ENCODE measurements at regions not wholly inside any gene's neighbourhood (a gene's known extent, or its start where the extent isn't known, plus 50 kb on each side); places are given as distances from the start of the nearest gene placed in this dataset.

DNA sequence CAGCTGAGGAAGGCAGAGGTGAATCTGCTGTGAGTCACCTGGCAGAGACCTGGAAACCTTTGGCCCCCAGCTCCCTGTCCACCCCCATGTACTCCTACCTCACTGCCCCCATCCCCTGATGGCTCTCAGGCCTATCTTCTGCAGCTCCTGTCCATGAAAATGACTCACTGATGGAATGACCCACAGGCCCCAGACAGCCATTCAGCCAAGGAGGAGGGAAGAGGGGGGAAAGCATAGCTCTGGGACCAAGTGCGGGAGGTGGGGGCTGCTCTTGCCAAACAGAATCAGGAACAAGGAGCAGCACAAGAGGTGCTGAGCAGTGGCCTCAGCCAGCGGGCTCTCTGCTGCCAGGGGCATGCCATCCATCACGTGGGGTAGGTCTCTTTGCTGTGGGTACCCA lies 111.4 kb upstream of the C1QTNF9B start:
- DNase-seq (ENCODE audit: low read depth): no peak

DNA sequence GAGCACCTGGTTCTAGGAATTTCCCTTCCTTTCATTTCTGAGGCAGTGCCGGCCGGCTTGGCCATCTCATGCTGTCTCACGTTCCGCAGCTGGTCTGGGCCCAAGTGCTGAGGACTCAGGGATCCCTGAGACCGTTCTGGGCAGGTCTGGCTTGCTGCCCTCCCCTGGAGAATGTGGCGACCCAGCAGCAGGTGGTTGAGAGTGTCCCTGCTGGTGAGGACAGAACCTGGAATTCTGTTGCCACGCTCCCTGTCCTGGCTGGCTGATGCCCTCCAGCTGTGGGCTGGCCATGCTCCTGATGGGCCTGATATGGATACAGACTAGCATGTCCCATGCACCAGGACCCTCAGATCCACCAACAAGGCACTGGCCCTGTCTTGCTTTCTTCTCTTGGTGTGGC lies 114.0 kb upstream of the C1QTNF9B start:
- no peak for DNase-seq (ENCODE audit: low read depth)

DNA sequence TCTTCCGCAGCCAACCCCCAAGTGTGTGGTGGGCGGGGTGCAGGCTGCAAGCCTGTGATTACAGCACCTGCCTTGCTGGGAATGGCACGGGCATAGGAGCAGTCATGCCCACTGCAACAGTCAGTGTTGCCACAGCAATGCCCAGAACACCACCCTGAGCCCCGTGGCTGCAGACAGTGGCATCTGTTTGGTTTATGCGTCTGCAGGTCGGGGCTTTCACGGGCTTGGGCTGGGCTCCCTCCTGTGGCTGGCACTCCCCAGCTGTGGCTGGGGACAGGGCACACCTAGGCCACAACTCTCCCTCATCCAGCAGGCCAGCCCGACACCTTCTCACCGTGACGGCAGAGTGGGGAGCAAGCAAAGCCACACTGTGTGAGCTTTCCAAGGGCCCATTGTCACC lies 115.3 kb upstream of the C1QTNF9B start:
- no peak for DNase-seq (ENCODE audit: low read depth)

DNA sequence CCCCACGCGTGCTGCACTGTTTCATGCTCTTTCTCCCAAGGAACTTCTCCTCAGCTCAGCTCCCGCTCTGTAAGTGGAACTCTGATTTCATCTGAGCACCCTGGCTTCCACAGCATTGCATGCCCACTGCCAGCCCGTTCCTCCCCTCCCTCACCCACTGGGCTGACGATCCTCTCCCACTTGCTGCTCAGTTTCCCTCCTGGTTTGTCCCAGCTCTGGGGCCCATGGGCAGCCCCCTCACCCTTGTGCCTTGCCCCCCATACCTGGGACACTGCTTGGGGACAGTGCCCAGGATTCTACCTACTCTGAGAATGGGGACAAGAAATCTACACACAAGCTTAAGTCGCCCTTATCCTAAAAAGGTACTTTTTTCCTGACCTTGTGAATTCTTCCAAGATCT lies 115.9 kb upstream of the C1QTNF9B start:
- no peak for DNase-seq (ENCODE audit: low read depth)

DNA sequence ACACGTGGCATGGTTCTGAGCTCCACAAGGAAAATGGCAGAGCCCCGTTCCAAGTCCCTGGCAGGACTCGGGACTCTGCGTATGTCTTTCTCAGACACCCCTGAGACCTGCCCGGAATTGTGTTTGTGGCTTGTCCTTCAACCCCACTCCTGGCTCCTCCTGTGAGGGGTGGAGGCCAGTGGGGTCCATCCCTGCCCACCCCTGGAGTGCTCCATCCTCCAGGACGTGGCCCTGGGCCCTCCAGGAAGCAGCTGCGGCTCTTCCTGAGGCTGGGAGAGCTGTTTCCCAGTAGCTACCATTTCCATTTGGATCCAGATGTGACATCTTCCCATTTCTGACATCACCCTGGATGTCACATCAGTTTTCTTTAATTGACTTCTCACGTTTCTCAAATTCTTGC lies 118.7 kb upstream of the C1QTNF9B start:
- no peak for DNase-seq (ENCODE audit: low read depth)

DNA sequence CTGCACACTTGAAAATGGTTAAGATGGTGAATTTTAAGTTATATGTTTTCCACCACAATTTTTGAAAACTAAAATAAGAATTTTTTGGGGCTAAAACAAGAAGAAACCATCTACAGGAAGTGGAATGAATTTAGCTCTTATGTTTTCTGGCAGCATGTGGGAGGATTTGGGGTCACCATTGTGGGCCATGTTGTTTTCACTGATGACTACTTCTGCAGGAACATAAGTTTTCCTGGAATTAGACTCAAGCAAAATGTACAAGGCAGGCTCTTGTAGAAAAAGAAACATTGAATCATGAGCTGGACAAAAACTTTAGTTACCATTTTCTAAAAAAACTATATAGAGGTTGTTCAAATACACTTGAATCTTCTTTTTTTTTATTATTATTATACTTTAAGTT lies 125.3 kb upstream of the C1QTNF9B start:
- no peak for DNase-seq (ENCODE audit: low read depth)

DNA sequence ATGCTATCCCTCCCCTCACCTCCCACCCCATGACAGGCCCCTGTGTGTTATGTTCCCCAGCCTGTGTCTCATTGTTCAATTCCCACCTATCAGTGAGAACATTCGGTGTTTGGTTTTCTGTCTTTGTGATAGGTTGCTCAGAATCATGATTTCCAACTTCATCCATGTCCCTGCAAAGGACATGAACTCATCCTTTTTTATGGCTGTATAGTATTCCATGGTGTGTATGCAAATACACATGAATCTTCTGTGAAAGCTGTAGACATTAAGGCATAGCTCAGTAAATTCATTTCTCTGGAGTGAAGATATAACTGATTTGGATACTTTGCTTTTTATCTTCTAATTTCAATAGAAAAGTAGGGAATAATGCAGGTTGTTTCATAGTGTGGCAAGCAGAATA lies 125.8 kb upstream of the C1QTNF9B start:
- DNase-seq (ENCODE audit: low read depth): no peak

DNA sequence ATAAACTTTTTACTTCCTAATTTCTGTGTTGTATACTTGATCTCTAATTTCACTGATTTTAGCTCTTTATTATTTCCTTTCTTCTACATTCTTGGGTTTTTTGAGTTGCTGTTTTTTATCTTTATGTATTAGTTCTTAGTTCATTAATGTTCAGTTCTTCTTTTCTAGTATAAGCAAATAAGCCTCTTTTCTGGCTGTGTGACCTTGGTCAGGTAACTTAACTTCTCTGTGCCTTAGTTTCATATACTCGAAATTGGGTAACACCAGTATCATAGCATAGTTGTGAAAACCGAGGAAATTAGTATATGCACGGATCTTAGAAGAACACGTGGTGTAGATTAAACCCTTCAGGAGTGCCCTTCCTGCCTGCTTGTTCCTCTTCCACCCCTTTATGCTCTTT lies 130.2 kb upstream of the C1QTNF9B start:
- DNase-seq (ENCODE audit: low read depth): no peak

DNA sequence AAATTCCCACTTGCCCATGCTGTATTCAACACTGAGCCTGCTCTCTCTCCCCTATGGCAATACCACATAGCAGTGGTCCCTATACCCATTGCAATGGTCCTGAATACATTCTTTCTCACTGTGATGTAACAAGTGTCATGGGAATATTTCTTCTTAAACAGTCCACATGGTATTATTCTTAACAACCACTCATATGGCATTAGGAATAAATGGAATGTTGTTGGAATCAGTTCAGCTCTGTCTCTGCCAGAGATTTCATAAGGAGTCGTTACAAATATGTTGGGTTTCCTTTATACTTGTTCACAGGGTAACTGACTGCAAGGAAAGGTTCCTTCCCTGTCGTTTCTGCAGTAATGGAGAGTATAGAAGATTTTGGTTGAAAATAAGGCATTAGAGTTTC lies 128.3 kb upstream of the SPATA13 start:
- no peak for DNase-seq (ENCODE audit: low read depth)

DNA sequence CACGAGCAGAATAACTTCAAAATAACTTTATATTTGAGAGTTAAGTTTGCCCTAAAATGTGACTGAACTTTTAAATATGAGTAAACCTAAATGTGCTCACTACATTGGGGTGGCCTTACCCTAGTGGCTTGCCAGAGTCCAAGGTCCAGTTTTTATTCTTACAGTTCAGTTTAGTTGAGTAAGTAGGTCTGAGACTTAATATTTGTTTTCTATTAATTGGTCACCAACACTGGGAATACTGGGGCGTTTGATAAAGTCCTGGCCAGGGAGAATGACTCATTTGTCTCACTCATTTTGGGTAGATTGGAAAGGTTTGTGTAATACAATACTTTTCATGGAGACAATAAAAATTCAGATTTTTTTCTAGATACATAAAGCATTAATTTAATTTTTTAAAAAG lies 127.8 kb upstream of the SPATA13 start:
- no peak for DNase-seq (ENCODE audit: low read depth)

DNA sequence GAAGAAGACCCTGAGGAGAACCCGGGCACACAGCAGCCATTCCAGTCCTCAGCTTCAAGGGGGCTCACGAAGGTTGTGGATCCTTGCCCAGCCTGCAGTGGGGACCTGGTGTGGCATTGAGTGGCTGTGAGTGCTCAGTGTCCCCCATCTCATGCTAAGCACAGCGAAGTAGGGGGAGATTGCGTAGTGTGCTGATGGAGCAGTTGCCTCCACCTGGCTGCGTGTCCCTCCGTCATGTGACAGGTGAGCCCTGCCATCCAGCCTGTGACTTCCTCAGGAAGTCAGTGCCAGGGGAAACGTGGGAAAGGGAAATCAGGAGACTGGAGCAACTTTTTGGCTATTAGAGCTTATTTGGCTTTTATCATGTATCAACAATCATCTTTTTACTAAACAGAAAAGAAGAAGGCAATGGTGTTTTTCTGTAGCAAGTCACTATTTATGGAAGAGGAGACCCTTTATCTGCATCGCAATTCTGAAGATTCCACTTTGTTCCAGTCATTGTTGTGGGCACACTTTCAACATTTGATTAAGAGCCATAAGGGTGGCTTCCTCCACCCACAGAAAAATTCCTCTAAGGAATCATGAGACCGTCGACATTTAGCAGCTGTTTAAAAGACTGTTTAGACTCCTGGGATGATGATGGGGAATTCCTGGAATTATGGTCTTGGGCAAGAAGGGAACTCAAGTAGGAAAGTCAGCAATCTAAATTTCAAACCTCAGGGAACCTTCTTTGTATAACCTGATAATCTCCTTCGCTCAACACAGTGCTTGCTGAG lies 126.8 kb upstream of the SPATA13 start:
- no peak for DNase-seq (ENCODE audit: low read depth)

DNA sequence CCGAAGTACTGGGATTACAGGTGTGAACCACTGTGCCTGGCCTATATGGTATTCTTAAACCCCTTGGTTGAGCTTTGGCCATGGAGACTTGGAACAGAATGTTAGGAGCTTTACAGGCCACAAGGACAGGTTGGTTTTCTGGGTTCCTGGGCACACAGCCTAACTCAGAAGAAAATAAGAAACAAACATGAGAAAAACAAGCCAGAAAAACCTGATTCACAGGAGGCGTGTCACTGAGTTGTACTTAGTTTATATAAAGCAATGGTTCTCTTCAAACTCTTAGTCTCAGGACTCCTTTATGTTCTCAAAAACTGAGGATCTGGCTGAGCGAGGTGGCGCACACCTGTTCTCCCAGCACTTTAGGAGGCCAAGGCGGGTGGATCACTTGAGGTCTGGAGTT lies 125.1 kb upstream of the SPATA13 start:
- no peak for DNase-seq (ENCODE audit: low read depth)

DNA sequence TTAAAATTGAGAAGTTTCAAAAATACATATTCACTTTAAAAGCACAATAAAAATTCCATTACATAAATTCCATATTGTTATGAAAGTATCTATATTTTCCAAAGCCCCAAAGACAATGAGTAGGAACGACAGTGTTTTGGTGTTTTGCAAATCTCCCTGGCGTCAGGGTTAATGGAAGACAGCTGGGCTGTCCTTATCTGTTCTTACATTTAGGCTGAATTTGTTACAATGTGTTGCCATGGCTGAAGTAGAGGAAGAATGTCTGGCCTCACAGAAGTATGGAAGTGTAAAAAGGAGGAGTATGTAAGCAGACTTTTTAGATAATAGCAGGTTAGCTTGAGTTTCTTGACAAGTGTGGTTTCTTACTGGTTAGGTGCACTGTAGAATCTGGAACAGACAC lies 124.4 kb upstream of the SPATA13 start:
- no peak for DNase-seq (ENCODE audit: low read depth)

DNA sequence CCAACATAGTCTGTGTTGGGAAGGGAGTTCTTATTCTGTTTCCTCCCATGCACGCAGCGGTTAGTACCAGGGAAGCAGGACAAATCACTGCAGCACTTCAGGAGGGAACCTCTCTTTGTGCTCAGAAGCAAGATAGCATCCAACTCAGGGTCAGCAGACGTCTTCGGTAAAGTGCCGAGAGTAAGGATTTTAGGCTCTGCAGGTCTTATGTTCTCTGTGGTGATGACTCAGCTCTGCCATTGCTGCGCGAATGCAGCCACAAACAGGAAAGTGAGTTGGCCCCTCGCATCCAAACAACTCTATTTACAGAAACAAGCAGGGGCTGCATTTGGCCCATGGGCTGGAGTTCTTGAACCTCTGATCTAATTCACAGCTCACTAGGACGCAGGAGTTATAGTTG lies 122.1 kb upstream of the SPATA13 start:
- no peak for DNase-seq (ENCODE audit: low read depth)

DNA sequence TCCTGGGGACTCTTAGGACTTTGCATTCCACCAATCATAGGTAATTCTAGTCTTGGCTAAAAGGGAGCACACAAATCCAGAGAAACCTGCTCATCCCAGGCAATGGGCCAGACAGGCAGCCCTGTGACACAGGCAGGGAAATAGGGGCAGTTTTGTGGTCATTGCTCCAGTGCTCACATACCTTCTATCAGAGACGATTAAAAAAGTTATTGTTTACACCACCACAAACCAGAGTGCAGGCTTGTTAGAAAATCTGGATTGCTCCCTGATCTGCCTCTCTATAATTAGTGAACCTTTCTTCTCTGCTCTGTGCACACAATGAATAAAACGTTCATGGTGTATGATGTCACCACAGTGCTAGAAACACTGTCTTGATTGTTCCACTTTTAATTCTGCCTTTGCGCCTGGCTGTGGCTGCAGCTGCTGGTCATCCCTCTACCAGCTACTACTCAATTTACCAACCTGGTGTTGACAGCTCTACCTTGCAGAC lies 121.6 kb upstream of the SPATA13 start:
- no peak for DNase-seq (ENCODE audit: low read depth)

DNA sequence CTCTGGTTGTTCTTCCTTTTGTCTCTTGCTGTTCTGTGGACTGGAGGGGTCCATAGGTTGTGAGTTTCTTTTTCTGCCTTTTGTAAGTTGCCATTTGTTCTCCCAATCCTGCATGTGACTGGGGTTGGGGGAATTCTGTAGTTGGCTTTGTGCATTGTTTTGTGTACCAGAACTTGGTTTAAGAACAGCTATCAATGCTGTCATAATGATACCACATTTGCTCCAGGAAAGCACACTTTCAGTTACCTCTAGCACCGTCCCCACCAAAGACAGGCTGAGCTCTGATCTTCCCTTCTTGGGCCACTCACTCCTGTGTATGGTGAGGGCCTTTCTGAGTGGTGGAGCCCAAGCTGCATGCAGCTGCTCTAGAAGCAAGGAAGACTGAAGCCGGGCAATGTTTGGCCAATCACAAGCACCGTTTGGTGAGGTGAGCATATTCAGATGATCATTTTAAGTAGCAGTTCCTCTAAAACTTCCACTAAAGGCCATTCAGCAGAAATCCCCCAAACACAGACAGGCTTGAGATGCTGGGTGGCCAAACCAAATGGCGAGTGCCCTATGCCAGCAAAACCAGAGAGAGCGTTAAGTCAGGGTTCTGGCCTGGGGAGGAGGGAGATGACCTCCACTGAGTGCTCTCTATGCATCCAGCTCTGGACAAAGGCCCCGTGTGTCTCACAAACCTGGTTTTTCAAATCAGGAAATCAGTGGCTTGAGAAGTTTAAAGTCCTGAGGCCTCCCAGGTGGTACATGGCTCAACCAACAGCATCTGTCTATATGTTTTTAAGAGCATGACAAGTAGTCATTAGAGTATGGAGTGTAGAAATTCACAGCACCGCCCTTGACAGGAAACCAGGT lies 120.7 kb upstream of the SPATA13 start:
- DNase-seq (ENCODE audit: low read depth): no peak

DNA sequence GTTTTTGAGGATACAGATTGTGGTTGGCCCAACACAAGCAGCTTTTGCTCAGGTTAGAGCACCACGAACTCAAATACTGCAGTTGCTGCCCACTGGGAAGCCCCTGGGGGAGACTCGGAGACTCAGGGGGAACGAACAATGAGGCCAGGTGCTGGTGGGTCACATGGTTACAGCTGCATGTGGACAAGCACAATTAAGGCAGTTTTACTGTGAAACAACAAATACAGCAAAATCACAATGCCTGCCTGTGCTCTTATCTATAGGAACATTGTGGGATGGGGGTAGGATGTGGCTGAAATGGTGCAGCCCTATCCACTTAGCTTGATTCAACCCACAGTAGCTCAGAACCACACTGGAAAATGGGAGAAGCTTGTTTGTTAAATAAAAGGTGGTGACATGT lies 119.7 kb upstream of the SPATA13 start:
- no peak for DNase-seq (ENCODE audit: low read depth)

DNA sequence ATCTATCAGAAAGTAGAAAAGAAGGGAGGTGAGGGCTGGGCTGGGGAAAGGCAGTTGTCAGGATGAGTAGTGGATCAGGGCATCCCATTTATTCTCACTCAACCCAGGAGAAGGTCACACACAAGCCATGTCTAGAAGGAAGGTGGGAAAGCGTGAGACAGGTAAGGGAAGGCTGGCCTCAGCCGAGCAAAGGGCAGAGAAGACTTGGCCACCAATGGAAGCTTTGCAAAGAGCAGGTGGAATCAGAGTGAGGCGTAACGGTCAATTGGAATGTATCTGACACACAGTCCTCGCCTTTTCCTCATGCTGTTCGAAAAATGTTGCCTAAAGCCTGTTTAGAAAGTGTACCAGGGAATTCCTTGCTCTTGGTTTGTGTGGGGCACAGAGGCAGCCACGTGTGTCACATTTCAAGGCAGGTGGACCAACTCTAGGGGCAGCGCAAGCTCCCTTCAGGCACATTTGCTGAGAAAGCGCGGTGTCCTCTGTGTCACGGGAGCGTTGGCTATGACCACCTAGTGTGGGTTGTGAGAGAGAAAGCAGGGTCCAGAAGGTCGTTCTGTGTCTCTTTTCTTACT lies 118.8 kb upstream of the SPATA13 start:
- no peak for DNase-seq (ENCODE audit: low read depth)

DNA sequence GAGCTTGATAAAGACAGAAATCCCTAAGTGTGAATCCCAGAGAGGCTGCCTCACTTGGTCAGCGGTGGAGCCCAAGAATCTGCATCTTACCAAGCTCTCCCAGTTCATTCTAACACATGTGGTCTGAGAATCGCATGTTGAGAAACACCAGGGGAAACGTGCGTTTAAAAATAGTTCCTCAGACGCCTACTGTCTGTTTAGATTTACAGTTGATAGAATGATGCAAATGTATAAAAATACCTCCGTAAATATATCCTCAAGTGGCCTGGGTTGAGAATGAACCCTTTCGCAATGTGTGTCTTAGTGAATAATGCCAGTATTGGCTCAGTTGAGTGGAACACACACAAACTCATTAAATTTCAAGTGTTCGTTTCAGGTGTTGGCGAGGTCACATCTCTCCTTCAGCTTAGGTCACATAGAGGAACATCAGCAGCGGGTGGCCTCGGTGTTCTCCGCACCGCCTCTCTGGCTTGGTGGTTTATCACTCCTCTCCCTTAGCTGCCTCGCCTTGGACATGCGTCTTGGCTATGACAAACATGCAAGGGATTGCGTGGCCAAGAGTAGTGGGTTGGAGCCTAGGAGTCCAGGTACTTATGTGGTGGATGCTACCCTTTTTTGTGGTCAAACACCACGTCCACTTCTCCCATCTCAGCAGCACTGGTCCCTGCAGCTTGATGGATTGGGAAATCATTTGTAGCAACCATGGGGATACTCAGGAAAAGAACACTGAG lies 117.6 kb upstream of the SPATA13 start:
- DNase-seq (ENCODE audit: low read depth): no peak

DNA sequence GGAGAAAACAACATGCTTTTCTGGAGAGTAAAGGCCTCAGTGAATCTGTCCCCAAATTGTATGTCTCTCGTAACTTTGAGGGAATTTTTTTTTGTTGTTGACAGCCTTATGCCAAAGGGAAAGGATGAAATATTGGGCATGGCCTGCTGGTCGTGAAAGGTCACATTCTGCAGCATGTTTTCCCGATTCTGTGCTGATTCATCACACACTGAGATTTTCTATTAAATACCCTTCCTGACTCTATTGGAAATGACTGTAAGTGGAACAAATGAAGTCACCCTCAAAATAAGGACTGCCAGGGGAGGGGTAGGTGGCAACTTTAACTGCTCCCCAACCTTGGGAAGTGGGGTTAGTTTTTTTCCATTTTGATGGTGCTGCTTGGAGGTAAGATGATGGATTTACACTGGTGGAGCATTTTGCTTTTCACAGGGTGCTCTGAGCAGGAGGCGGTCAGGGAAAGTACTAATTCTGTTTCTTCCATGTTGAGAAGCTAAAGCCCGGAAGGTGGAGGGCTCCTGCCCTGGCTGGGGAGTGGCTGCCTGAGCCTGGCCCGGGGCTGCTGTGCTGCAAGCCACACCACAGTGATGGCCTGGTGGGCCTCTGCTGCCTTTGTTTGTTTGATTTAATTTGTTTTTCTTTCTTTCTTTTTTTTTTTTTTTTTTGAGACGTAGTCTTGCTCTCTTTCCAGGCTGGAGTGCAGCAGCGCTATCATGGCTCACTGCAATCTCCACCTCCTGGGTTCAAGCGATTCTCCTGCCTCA lies 116.8 kb upstream of the SPATA13 start:
- DNase-seq (ENCODE audit: low read depth): no peak

DNA sequence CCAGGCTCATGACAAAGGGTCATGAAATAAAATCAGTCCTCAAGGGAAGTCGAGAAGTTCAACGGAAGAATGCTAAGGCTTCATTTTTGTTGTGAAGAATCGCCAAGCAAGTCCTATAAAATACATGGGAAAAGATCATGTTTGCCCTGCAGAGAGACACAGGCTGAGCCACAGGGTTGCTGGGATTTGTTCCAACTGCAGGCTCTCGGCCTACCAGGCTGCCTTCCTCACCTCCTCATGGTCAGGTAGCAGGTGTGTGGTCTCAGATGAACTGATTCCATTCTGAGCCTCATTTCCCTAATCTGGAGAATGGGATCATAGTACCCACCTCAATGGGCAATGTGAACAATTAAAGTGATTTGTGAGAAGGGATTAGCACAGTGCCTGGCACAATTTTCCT lies 114.9 kb upstream of the SPATA13 start:
- DNase-seq (ENCODE audit: low read depth): no peak

DNA sequence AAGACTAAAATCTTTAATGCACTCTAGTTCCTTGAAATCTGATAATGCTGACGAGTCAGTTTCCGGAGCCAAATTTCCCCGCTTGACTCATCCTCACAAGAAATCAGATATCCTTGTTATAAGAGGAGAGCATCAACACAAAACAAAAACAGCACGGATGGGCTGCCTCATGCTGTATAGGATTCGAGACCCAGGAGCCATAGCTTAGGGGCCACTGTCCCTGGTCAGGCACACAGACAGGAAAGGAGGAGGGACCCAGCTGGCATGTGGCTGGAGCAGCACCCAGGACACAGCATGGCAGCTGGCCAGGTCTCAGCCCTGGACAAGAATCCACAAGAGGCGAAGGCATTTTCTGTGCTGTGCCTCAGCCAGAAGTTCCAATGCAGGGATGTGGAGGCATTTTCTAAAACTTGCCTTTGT lies 110.2 kb upstream of the SPATA13 start:
- no peak for DNase-seq (ENCODE audit: low read depth)
